Panc1 (cell line): ENCODE measurements at regions not wholly inside any gene's neighbourhood (a gene's known extent, or its start where the extent isn't known, plus 50 kb on each side); places are given as distances from the start of the nearest gene placed in this dataset.

Experiments used
- ATAC-seq: fragments of 200-7000 bp; cut with Tn5 transposase; 2 replicates; pipeline ENCODE4 v1.9.1; 2020; ENCODE audit warnings: mild to moderate bottlenecking, moderate library complexity
- BruUV-seq: library from RNA; stranded (reverse); fragments of 400-500 nt; replicated peaks from 2 replicates; lab custom pipeline; 2021; lab: Mats Ljungman, UMichigan
- CTCF ChIA-PET: fragments of 300-600 bp; sonication (Branson Sonifier 250); formaldehyde crosslinking; loops from one replicate; lab custom pipeline; 2022; ENCODE audit warnings: antibody characterized with exemption; lab: Charles Lee
- POLR2A ChIA-PET: fragments of 300-600 bp; sonication (Branson Sonifier 250); formaldehyde crosslinking; loops from one replicate; lab custom pipeline; 2022; ENCODE audit warnings: antibody characterized with exemption; lab: Charles Lee
- DNase-seq: peaks from one replicate; pipeline ENCODE4 v3.0.0-alpha.2; 2010; ENCODE audit warnings: low read depth, low spot score
- H3K27ac ChIP-seq: 2 replicates; pipeline ENCODE4 v1.5.1; 2011; ENCODE audit warnings: mild to moderate bottlenecking, low read length, inconsistent platforms
- H3K27me3 ChIP-seq: fragments of 200-500 bp; sonication (Bioruptor generic); 2 replicates; pipeline ENCODE4 v1.6.0; 2014; ENCODE audit warnings: low read length, inconsistent platforms; ENCODE audit not compliant: control insufficient read depth, insufficient read depth
- H3K36me3 ChIP-seq: fragments of 200-500 bp; sonication (Bioruptor generic); 2 replicates; pipeline ENCODE4 v1.5.1; 2014; ENCODE audit warnings: inconsistent platforms, mild to moderate bottlenecking, low read length, moderate library complexity; ENCODE audit not compliant: control insufficient read depth, insufficient read depth
- H3K4me1 ChIP-seq: 2 replicates; pipeline ENCODE4 v1.5.1; 2011; ENCODE audit warnings: inconsistent platforms, mild to moderate bottlenecking, low read length, moderate library complexity; ENCODE audit not compliant: control insufficient read depth, insufficient read depth
- H3K4me3 ChIP-seq, 2 experiments: 2 replicates each; pipeline ENCODE4 v1.5.1; 2011 to 2012; ENCODE audit warnings: low read depth in 2 of 2, low read length in 2 of 2, mild to moderate bottlenecking in 2 of 2, inconsistent platforms in 1 of 2, moderate library complexity in 1 of 2
- H3K9me3 ChIP-seq: fragments of 200-500 bp; sonication (Bioruptor generic); 2 replicates; pipeline ENCODE4 v1.5.1; 2014; ENCODE audit warnings: low read depth, mild to moderate bottlenecking, inconsistent platforms, low read length, moderate library complexity; ENCODE audit not compliant: control insufficient read depth, insufficient read depth
- CTCF ChIP-seq: fragments of 450-650 bp; IDR thresholded peaks from 2 replicates; pipeline ENCODE4 v1.5.1; 2017; ENCODE audit warnings: mild to moderate bottlenecking
- POLR2AphosphoS5 ChIP-seq: IDR thresholded peaks from 2 replicates; pipeline ENCODE4 v1.6.1; 2012; ENCODE audit warnings: mild to moderate bottlenecking, low read depth, low read length, moderate library complexity
- REST ChIP-seq, 2 experiments: IDR thresholded peaks; 2 replicates each; pipeline ENCODE4 v1.6.1; 2011 to 2012; ENCODE audit warnings: low read depth in 2 of 2, control low read depth in 1 of 2, low read length in 1 of 2, mild to moderate bottlenecking in 1 of 2, moderate library complexity in 1 of 2; ENCODE audit not compliant: insufficient read depth in 1 of 2
- SIN3A ChIP-seq: IDR thresholded peaks from 2 replicates; pipeline ENCODE4 v1.6.1; 2012; ENCODE audit warnings: low read depth, mild to moderate bottlenecking, low read length, moderate library complexity, borderline replicate concordance; ENCODE audit not compliant: insufficient read depth
- TCF7L2 ChIP-seq: IDR thresholded peaks from 2 replicates; pipeline ENCODE4 v1.6.1; 2011; ENCODE audit warnings: mild to moderate bottlenecking, low read depth, low read length, inconsistent platforms
- in situ Hi-C: cut with HindIII; loops from 2 replicates; pipeline ENCODE4 v1.10.0; 2016; ENCODE audit warnings: low sequenced_read_pairs, low pct_unique_long_range_greater_than_20kb
- intact Hi-C: fragments of 100-400 bp; cut with micrococcal nuclease; formaldehyde crosslinking; loops from one replicate; pipeline ENCODE4 v1.10.0; 2022; ENCODE audit not compliant: unreplicated experiment

GRCh38 chr5:135136546-135136945 lies 102.5 kb upstream of the PITX1 start:
- no peak overlapping the region for H3K27ac ChIP-seq
- in situ Hi-C loops, result no loop called here
- no peaks in the 10 kb centered on the region for H3K27me3 ChIP-seq
- no peaks in the 10 kb centered on the region for H3K36me3 ChIP-seq
- no peaks in the 10 kb centered on the region for H3K4me1 ChIP-seq
- ChIA-PET CTCF (interaction anchor here (0.8 kb wide), 1 partner anchor 1768 kb away, joined by 3 read pairs; no protein-coding TSS in a partner anchor), POLR2A (no interaction called here)
- no TSS peak for BruUV-seq
- intact Hi-C loops, result no loop called here
- no peaks in the 10 kb centered on the region for H3K9me3 ChIP-seq
- no peak for TF ChIP-seq POLR2AphosphoS5
- no peak for TF ChIP-seq REST (IDR thresholded peaks at IDR 0.05; ENCODE audit: insufficient read depth in 1 of 2, low read depth in 2 of 2, low read length in 1 of 2)
- TF ChIP-seq SIN3A, result no peak
- no peak for TF ChIP-seq TCF7L2
- TF ChIP-seq CTCF, result no peak
- ATAC-seq (no peak), DNase-seq (no peak)
- no peak overlapping the region for H3K4me3 ChIP-seq

GRCh38 chr5:135135530-135136226 lies 101.7 kb upstream of the PITX1 start:
- H3K27me3 ChIP-seq, result no peaks in the 10 kb centered on the region
- TF ChIP-seq SIN3A (no peak), REST (IDR thresholded peaks at IDR 0.05; ENCODE audit: insufficient read depth in 1 of 2, low read depth in 2 of 2, low read length in 1 of 2) (no peak), CTCF (no peak), TCF7L2 (no peak)
- no peaks in the 10 kb centered on the region for H3K36me3 ChIP-seq
- no peaks in the 10 kb centered on the region for H3K4me1 ChIP-seq
- intact Hi-C loops (no loop called here), in situ Hi-C loops (no loop called here)
- POLR2A ChIA-PET, result no interaction called here
- ATAC-seq (no peak), DNase-seq (no peak)
- no peak overlapping the region for H3K27ac ChIP-seq
- H3K9me3 ChIP-seq, result no peaks in the 10 kb centered on the region
- no TSS peak for BruUV-seq
- CTCF ChIA-PET, result interaction anchor here (0.8 kb wide), 1 partner anchor 1767 kb away, joined by 3 read pairs; no protein-coding TSS in a partner anchor
- H3K4me3 ChIP-seq, result no peak overlapping the region
